Stimulated activated CD4-positive, alpha-beta T cell treated with anti-CD3 and anti-CD28 coated beads, Interleukin-1b, Interleukin-23, amount 100 ng/mL, for 24 hours (primary cell): ENCODE measurements at regions not wholly inside any gene's neighbourhood (a gene's known extent, or its start where the extent isn't known, plus 50 kb on each side); places are given as distances from the start of the nearest gene placed in this dataset.

Experiments
- DNase-seq, 4 experiments: peaks; one replicate each; pipeline ENCODE4 v3.0.0-alpha.2; 2020; ENCODE audit warnings: low read depth in 4 of 4, low spot score in 1 of 4

- no peak for DNase-seq
These were observed 180.6 kb upstream of the HDAC4 start for GRCh38 chr2:239581352-239581901.

GRCh38 chr2:239580199-239580527 is 179.3 kb upstream of the HDAC4 start:
- DNase-seq, result no peak

- DNase-seq, result no peak
These were observed 178.8 kb upstream of the HDAC4 start for GRCh38 chr2:239579524-239580198.

- no peak for DNase-seq
These were observed 178.3 kb upstream of the HDAC4 start for GRCh38 chr2:239579081-239579480.

- DNase-seq, result no peak
These were observed 177.6 kb upstream of the HDAC4 start for GRCh38 chr2:239578381-239578780.

GRCh38 chr2:239577935-239578334 is 177.1 kb upstream of the HDAC4 start:
- no peak for DNase-seq

- DNase-seq, result no peak
These were observed 176.2 kb upstream of the HDAC4 start for GRCh38 chr2:239576784-239577685.

- no peak for DNase-seq
These were observed 175.2 kb upstream of the HDAC4 start for GRCh38 chr2:239575931-239576445.

- DNase-seq, result no peak
These were observed 173.8 kb upstream of the HDAC4 start for GRCh38 chr2:239574434-239575156.

GRCh38 chr2:239574054-239574433 is 173.2 kb upstream of the HDAC4 start:
- DNase-seq, result no peak

- no peak for DNase-seq
These were observed 170.2 kb upstream of the HDAC4 start for GRCh38 chr2:239570971-239571520.

- no peak for DNase-seq
These were observed 169.6 kb upstream of the HDAC4 start for GRCh38 chr2:239570216-239570925.

- no peak for DNase-seq
These were observed 168.7 kb upstream of the HDAC4 start for GRCh38 chr2:239569401-239570090.

- no peak for DNase-seq
These were observed 167.8 kb upstream of the HDAC4 start for GRCh38 chr2:239568601-239569000.

GRCh38 chr2:239567786-239568185 is 167.0 kb upstream of the HDAC4 start:
- no peak for DNase-seq

GRCh38 chr2:239566995-239567568 is 166.3 kb upstream of the HDAC4 start:
- DNase-seq, result no peak

GRCh38 chr2:239566162-239566994 is 165.6 kb upstream of the HDAC4 start:
- DNase-seq, result no peak

GRCh38 chr2:239564587-239564986 is 163.8 kb upstream of the HDAC4 start:
- DNase-seq, result no peak

- no peak for DNase-seq
These were observed 162.7 kb upstream of the HDAC4 start for GRCh38 chr2:239563561-239563960.
